H1 (cell line): ENCODE measurements at regions not wholly inside any gene's neighbourhood (a gene's known extent, or its start where the extent isn't known, plus 50 kb on each side); places are given as distances from the start of the nearest gene placed in this dataset.

ENCODE experiments used
- NRF1 ChIP-seq: IDR thresholded peaks from 2 replicates; pipeline ENCODE4 v1.6.1; 2011; ENCODE audit warnings: mild to moderate bottlenecking, low read depth, low read length, improper control_type of control experiment
- TF ChIP-seq, protein P1 (sequence below): fragments of 300-600 bp; sonication (generic); IDR thresholded peaks from 2 replicates; pipeline ENCODE4 v1.7.1; 2012; ENCODE audit warnings: low read length, moderate library complexity, mild to moderate bottlenecking, inconsistent platforms; ENCODE audit not compliant: insufficient replicate concordance

DNA sequence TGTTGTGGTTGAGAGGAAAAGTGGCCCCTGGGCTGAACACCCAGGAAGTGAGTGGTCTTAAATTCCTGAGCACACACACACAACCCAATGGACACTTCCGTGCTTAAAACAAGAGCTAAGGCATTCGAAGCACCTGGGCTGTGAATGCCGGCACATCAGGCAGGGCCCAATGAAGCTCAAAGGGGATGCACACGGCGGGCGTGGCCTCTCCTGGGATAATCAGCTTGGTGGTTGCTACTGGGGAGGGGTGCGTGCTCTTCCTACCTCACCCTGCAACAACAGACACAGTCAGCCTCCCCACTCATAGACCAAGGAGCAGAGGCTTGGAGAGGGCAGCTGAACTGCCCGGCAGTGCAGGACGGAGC is 115.0 kb upstream of the TCERG1L start (continued):
- TF ChIP-seq, protein P1, sequence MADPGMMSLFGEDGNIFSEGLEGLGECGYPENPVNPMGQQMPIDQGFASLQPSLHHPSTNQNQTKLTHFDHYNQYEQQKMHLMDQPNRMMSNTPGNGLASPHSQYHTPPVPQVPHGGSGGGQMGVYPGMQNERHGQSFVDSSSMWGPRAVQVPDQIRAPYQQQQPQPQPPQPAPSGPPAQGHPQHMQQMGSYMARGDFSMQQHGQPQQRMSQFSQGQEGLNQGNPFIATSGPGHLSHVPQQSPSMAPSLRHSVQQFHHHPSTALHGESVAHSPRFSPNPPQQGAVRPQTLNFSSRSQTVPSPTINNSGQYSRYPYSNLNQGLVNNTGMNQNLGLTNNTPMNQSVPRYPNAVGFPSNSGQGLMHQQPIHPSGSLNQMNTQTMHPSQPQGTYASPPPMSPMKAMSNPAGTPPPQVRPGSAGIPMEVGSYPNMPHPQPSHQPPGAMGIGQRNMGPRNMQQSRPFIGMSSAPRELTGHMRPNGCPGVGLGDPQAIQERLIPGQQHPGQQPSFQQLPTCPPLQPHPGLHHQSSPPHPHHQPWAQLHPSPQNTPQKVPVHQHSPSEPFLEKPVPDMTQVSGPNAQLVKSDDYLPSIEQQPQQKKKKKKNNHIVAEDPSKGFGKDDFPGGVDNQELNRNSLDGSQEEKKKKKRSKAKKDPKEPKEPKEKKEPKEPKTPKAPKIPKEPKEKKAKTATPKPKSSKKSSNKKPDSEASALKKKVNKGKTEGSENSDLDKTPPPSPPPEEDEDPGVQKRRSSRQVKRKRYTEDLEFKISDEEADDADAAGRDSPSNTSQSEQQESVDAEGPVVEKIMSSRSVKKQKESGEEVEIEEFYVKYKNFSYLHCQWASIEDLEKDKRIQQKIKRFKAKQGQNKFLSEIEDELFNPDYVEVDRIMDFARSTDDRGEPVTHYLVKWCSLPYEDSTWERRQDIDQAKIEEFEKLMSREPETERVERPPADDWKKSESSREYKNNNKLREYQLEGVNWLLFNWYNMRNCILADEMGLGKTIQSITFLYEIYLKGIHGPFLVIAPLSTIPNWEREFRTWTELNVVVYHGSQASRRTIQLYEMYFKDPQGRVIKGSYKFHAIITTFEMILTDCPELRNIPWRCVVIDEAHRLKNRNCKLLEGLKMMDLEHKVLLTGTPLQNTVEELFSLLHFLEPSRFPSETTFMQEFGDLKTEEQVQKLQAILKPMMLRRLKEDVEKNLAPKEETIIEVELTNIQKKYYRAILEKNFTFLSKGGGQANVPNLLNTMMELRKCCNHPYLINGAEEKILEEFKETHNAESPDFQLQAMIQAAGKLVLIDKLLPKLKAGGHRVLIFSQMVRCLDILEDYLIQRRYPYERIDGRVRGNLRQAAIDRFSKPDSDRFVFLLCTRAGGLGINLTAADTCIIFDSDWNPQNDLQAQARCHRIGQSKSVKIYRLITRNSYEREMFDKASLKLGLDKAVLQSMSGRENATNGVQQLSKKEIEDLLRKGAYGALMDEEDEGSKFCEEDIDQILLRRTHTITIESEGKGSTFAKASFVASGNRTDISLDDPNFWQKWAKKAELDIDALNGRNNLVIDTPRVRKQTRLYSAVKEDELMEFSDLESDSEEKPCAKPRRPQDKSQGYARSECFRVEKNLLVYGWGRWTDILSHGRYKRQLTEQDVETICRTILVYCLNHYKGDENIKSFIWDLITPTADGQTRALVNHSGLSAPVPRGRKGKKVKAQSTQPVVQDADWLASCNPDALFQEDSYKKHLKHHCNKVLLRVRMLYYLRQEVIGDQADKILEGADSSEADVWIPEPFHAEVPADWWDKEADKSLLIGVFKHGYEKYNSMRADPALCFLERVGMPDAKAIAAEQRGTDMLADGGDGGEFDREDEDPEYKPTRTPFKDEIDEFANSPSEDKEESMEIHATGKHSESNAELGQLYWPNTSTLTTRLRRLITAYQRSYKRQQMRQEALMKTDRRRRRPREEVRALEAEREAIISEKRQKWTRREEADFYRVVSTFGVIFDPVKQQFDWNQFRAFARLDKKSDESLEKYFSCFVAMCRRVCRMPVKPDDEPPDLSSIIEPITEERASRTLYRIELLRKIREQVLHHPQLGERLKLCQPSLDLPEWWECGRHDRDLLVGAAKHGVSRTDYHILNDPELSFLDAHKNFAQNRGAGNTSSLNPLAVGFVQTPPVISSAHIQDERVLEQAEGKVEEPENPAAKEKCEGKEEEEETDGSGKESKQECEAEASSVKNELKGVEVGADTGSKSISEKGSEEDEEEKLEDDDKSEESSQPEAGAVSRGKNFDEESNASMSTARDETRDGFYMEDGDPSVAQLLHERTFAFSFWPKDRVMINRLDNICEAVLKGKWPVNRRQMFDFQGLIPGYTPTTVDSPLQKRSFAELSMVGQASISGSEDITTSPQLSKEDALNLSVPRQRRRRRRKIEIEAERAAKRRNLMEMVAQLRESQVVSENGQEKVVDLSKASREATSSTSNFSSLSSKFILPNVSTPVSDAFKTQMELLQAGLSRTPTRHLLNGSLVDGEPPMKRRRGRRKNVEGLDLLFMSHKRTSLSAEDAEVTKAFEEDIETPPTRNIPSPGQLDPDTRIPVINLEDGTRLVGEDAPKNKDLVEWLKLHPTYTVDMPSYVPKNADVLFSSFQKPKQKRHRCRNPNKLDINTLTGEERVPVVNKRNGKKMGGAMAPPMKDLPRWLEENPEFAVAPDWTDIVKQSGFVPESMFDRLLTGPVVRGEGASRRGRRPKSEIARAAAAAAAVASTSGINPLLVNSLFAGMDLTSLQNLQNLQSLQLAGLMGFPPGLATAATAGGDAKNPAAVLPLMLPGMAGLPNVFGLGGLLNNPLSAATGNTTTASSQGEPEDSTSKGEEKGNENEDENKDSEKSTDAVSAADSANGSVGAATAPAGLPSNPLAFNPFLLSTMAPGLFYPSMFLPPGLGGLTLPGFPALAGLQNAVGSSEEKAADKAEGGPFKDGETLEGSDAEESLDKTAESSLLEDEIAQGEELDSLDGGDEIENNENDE = no peak
- TF ChIP-seq NRF1 = no peak
